AG04449 (cell line): ENCODE measurements at regions not wholly inside any gene's neighbourhood (a gene's known extent, or its start where the extent isn't known, plus 50 kb on each side); places are given as distances from the start of the nearest gene placed in this dataset.

Experiments
- CTCF ChIA-PET: fragments of 350-600 bp; formaldehyde crosslinking; extraction: SDS; loops from one replicate; lab custom pipeline; 2021; ENCODE audit warnings: antibody characterized with exemption; lab: Yijun Ruan, JAX
- POLR2A ChIA-PET: fragments of 400-600, 350-600 bp; formaldehyde crosslinking; extraction: SDS; loops from one replicate; lab custom pipeline; 2020; ENCODE audit warnings: antibody characterized with exemption, inconsistent platforms; lab: Yijun Ruan, JAX
- DNase-seq: peaks from one replicate; pipeline ENCODE4 v3.0.0-alpha.2; 2010; ENCODE audit warnings: low read depth, low spot score
- H3K4me3 ChIP-seq: 2 replicates; pipeline ENCODE4 v1.5.1; 2011; ENCODE audit warnings: low read depth, mild to moderate bottlenecking, control low read depth, low read length
- CTCF ChIP-seq: IDR thresholded peaks from one replicate; pipeline ENCODE4 v1.5.1; 2011; ENCODE audit warnings: mild to moderate bottlenecking, moderate library complexity, low read length, control low read depth, inconsistent platforms; ENCODE audit not compliant: insufficient read depth; ENCODE audit errors: missing control alignments

- ChIA-PET CTCF (no interaction called here), POLR2A (no interaction called here)
- DNase-seq = no peak
- no peak overlapping the region for H3K4me3 ChIP-seq
- TF ChIP-seq CTCF = no peak
These were observed 429.9 kb downstream of the ADGRL2 start for GRCh38 chr1:82230667-82231066.

- no peak overlapping the region for H3K4me3 ChIP-seq
- CTCF ChIA-PET = no interaction called here
- no peak for TF ChIP-seq CTCF
- POLR2A ChIA-PET = no interaction called here
- DNase-seq = no peak
These were observed 426.8 kb downstream of the ADGRL2 start for GRCh38 chr1:82227306-82228095.

GRCh38 chr1:82226186-82226505, 425.4 kb downstream of the ADGRL2 start:
- no peak for TF ChIP-seq CTCF
- no peak overlapping the region for H3K4me3 ChIP-seq
- POLR2A ChIA-PET = no interaction called here
- DNase-seq = no peak
- CTCF ChIA-PET = no interaction called here

GRCh38 chr1:82225421-82226185, 424.9 kb downstream of the ADGRL2 start:
- TF ChIP-seq CTCF = no peak
- POLR2A ChIA-PET = no interaction called here
- H3K4me3 ChIP-seq = no peak overlapping the region
- CTCF ChIA-PET = no interaction called here
- DNase-seq = no peak

- H3K4me3 ChIP-seq = no peak overlapping the region
- CTCF ChIA-PET = no interaction called here
- no peak for DNase-seq
- POLR2A ChIA-PET = no interaction called here
- no peak for TF ChIP-seq CTCF
These were observed 422.4 kb downstream of the ADGRL2 start for GRCh38 chr1:82223091-82223490.

- ChIA-PET POLR2A (no interaction called here), CTCF (no interaction called here)
- DNase-seq = no peak
- H3K4me3 ChIP-seq = no peak overlapping the region
- no peak for TF ChIP-seq CTCF
These were observed 421.0 kb downstream of the ADGRL2 start for GRCh38 chr1:82221721-82222120.
